ENCODE measurements at regions not wholly inside any gene's neighbourhood (a gene's known extent, or its start where the extent isn't known, plus 50 kb on each side); places are given as distances from the start of the nearest gene placed in this dataset.

GRCh38 chr12:98151105-98151590, 364.2 kb upstream of the TMPO start:
- DNase-seq (ENCODE audit: low spot score), result no peak
- H3K9me3 ChIP-seq (ENCODE audit: low read length), result no peaks in the 10 kb centered on the region
- no peak overlapping the region for H3K4me3 ChIP-seq (ENCODE audit: low read depth, low read length, poor library complexity, severe bottlenecking)
- no peaks in the 10 kb centered on the region for H3K36me3 ChIP-seq (ENCODE audit: insufficient read depth, low read length)
- POLR2A ChIA-PET, result interaction anchor here (0.6 to 3.1 kb wide), 5 partner anchors 8 to 322 kb away, joined by 3 to 14 read pairs (median 4); no protein-coding TSS in a partner anchor
- peaks cover 17% of the 10 kb centered on the region for H3K4me1 ChIP-seq (ENCODE audit: insufficient read depth, low read length, poor library complexity, severe bottlenecking)
- H4K20me1 ChIP-seq (ENCODE audit: insufficient read depth, low read length), result no peaks in the 10 kb centered on the region
- CTCF ChIA-PET (ENCODE audit: unreplicated experiment), result no interaction called here
- no peaks in the 10 kb centered on the region for H3K9me2 ChIP-seq (ENCODE audit: insufficient read depth, low read length)
- H2AFZ ChIP-seq (ENCODE audit: low read length), result peak overlapping the region; percentile 9; the same call in 1 of the 2 replicates
- no peak for TF ChIP-seq EZH2phosphoT487 (IDR thresholded peaks at IDR 0.05; ENCODE audit: borderline replicate concordance, low read depth, low read length)
- TF ChIP-seq, protein P1, sequence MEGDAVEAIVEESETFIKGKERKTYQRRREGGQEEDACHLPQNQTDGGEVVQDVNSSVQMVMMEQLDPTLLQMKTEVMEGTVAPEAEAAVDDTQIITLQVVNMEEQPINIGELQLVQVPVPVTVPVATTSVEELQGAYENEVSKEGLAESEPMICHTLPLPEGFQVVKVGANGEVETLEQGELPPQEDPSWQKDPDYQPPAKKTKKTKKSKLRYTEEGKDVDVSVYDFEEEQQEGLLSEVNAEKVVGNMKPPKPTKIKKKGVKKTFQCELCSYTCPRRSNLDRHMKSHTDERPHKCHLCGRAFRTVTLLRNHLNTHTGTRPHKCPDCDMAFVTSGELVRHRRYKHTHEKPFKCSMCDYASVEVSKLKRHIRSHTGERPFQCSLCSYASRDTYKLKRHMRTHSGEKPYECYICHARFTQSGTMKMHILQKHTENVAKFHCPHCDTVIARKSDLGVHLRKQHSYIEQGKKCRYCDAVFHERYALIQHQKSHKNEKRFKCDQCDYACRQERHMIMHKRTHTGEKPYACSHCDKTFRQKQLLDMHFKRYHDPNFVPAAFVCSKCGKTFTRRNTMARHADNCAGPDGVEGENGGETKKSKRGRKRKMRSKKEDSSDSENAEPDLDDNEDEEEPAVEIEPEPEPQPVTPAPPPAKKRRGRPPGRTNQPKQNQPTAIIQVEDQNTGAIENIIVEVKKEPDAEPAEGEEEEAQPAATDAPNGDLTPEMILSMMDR (conservative IDR thresholded peaks at IDR 0.05; ENCODE audit: low read length), result no peak
- no TSS peak for BruUV-seq (replicated peaks)
- intact Hi-C loops (cut with micrococcal nuclease; ENCODE audit: unreplicated experiment), result no loop called here
- no peak overlapping the region for H3K4me2 ChIP-seq (ENCODE audit: low read length)
- H3K79me2 ChIP-seq (ENCODE audit: insufficient read depth, low read depth, low read length), result no peaks in the 10 kb centered on the region
- H3K27ac ChIP-seq (ENCODE audit: low read depth, low read length, poor library complexity, severe bottlenecking), result no peak overlapping the region

DNA sequence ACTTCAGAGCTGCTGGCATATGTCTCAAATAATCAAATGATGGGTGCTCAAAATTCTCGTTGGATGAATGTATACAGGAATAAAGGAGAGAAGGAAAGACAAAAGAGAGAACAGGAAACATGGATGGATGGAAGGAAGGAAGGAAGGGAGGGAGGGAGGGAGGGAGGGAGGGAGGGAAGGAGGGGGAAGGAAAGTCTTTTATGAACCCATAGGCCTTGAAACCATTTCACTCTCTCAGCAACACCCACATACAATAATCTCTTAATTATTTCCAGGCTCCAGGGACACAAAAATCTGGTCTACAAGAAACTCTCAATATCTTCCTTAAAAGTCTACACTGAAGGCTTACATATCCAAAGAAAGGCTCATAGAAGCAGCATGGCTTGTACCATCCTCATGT, 363.4 kb upstream of the TMPO start:
- CTCF ChIA-PET (ENCODE audit: unreplicated experiment), result no interaction called here
- H3K4me3 ChIP-seq (ENCODE audit: low read depth, low read length, poor library complexity, severe bottlenecking), result no peak overlapping the region
- H3K4me1 ChIP-seq (ENCODE audit: insufficient read depth, low read length, poor library complexity, severe bottlenecking), result peaks cover 24% of the 10 kb centered on the region
- no peaks in the 10 kb centered on the region for H3K9me3 ChIP-seq (ENCODE audit: low read length)
- DNase-seq (ENCODE audit: low spot score), result no peak
- no TSS peak for BruUV-seq (replicated peaks)
- H3K27ac ChIP-seq (ENCODE audit: low read depth, low read length, poor library complexity, severe bottlenecking), result no peak overlapping the region
- POLR2A ChIA-PET, result interaction anchor here (0.5 to 3.1 kb wide), 3 partner anchors 10 to 1950 kb away, joined by 3 to 14 read pairs (median 5); no protein-coding TSS in a partner anchor
- H3K9me2 ChIP-seq (ENCODE audit: insufficient read depth, low read length), result no peaks in the 10 kb centered on the region
- no peaks in the 10 kb centered on the region for H3K36me3 ChIP-seq (ENCODE audit: insufficient read depth, low read length)
- no peaks in the 10 kb centered on the region for H3K79me2 ChIP-seq (ENCODE audit: insufficient read depth, low read depth, low read length)
- H3K4me2 ChIP-seq (ENCODE audit: low read length), result no peak overlapping the region
- no peak for TF ChIP-seq EZH2phosphoT487 (IDR thresholded peaks at IDR 0.05; ENCODE audit: borderline replicate concordance, low read depth, low read length)
- TF ChIP-seq, protein P1 (conservative IDR thresholded peaks at IDR 0.05; ENCODE audit: low read length), result no peak
- no peaks in the 10 kb centered on the region for H4K20me1 ChIP-seq (ENCODE audit: insufficient read depth, low read length)
- H2AFZ ChIP-seq (ENCODE audit: low read length), result no peak overlapping the region
- intact Hi-C loops (cut with micrococcal nuclease; ENCODE audit: unreplicated experiment), result no loop called here

- no TSS peak for BruUV-seq (replicated peaks)
- Histone ChIP-seq H3K27ac (ENCODE audit: low read depth, low read length, poor library complexity, severe bottlenecking) (no peak overlapping the region), H3K9me2 (ENCODE audit: insufficient read depth, low read length) (no peaks in the 10 kb centered on the region), H3K36me3 (ENCODE audit: insufficient read depth, low read length) (no peaks in the 10 kb centered on the region), H4K20me1 (ENCODE audit: insufficient read depth, low read length) (no peaks in the 10 kb centered on the region), H2AFZ (ENCODE audit: low read length) (no peak overlapping the region), H3K4me2 (ENCODE audit: low read length) (peak overlapping the region; percentile 39), H3K79me2 (ENCODE audit: insufficient read depth, low read depth, low read length) (no peaks in the 10 kb centered on the region), H3K4me1 (ENCODE audit: insufficient read depth, low read length, poor library complexity, severe bottlenecking) (peaks cover 24% of the 10 kb centered on the region), H3K9me3 (ENCODE audit: low read length) (no peaks in the 10 kb centered on the region), H3K4me3 (ENCODE audit: low read depth, low read length, poor library complexity, severe bottlenecking) (no peak overlapping the region)
- POLR2A ChIA-PET, result interaction anchor here (0.7 to 6.6 kb wide), 8 partner anchors 9 to 59 kb away, joined by 3 to 41 read pairs (median 3); no protein-coding TSS in a partner anchor
- intact Hi-C loops (cut with micrococcal nuclease; ENCODE audit: unreplicated experiment), result loop anchor here (5.0 kb wide), 2 partner anchors 107 to 217 kb away; no protein-coding TSS in a partner anchor
- peak; percentile 53 for DNase-seq (ENCODE audit: low spot score)
- CTCF ChIA-PET (ENCODE audit: unreplicated experiment), result no interaction called here
- TF ChIP-seq, protein P1 (conservative IDR thresholded peaks at IDR 0.05; ENCODE audit: low read length), result peak; percentile 70
- TF ChIP-seq EZH2phosphoT487 (IDR thresholded peaks at IDR 0.05; ENCODE audit: borderline replicate concordance, low read depth, low read length), result no peak
Observed at GRCh38 chr12:98154850-98155249, 360.5 kb upstream of the TMPO start.
